HG02885 (cell line): ENCODE measurements at regions not wholly inside any gene's neighbourhood (a gene's known extent, or its start where the extent isn't known, plus 50 kb on each side); places are given as distances from the start of the nearest gene placed in this dataset.

ENCODE experiments used
- ATAC-seq: cut with Tn5 transposase; IDR thresholded peaks from one replicate; pipeline ENCODE4 v1.9.1; 2021; ENCODE audit warnings: mild to moderate bottlenecking; ENCODE audit not compliant: unreplicated experiment, poor library complexity

DNA sequence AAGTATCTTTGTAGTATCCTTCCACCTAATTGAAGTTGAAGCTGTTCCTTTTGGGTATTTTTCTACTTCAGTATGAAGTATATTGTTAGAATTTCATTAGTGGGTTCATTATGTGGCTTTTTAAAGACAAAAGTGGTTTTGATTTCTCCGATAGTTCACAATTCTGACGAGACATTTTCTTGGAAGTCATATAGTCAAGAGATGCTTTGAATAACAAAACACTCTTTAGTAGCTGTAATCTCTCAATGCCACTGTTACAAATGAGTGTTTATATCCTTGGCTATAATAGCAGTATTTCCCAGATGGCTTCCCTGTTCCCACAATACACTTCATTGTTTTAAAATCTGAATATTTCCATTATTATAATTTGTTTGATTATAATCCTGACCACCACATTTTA, 108.7 kb upstream of the F3 start:
- no peak for ATAC-seq

- ATAC-seq, result no peak
Measured at GRCh38 chr1:94648225-94649007, 106.9 kb upstream of the F3 start.

GRCh38 chr1:94646786-94647555, 105.4 kb upstream of the F3 start:
- no peak for ATAC-seq

DNA sequence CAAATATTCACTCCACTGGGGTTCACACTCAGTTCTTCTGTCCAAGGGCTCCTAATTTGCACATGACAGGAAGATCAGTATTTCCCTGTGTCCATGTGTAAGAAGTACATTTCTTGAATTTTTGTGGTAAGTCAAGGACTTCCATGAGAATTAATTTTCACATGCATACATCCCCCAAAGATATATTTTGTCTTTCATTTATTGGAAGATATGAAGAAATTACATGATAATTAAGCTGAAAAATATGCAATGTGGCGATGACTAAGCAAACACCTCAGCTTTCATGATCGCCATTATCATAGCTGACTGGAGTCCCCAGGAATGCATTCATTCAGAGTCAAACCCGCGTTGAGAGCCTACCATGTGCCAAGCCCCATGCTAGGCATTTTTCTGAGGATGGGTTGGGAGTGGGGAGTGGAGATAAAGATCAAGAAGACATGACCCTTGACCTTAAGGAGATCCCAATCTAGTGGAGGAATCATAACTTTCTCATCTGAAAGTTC, 104.6 kb upstream of the F3 start:
- no peak for ATAC-seq

- no peak for ATAC-seq
Measured at GRCh38 chr1:94644352-94644751, 102.8 kb upstream of the F3 start.

DNA sequence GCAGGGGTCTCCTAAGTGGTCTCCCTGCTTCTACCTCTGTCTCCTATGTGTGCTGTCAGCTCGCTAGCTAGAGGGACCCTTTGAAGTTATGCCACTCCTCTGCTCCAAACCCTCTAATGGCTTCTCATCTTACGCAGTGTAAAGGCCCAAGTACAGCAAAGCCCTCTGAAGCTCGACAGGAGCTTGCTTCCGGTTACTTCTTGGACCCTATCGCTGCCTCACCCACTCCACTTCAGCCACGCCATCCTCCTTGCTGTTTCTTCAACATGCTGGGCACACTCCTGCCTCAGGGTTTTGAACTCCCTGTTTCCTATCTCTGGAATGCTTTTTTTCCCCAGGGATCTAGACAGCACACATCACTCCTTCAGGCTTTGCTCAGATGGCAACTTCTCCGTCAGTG, 102.3 kb upstream of the F3 start:
- no peak for ATAC-seq

DNA sequence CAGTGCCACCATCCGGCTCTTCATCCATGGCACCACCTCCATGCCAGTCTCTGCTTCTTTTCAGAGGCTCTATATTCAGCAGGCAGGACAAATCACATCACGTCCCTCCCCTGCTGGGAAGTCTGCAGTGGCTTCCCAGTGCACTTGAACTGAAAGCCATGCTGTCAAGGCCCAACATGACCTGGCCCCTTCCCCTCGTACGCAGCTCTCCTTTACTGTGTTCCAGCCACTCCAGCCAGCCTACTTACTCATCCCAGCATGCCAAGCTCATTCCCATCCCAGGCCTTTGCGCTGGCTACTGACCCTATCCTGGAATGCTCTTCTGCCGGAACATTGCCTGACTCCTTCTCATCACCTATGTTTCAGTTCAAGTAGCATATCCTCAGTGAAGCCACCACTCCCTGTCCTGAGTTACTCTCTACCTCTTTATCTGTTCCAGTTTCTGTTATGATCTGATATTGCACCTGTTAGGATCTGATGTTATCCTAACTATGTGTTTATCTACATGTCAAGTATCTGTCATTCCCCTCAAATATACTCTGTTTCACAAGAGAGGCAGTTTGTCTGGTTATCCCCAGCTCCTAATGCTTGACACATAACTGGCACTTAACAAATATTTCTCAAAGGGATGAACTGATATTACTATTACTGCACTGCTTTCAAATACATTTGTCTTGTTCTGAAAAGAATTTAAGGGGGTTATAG, 101.2 kb upstream of the F3 start:
- no peak for ATAC-seq

GRCh38 chr1:94641990-94642389, 100.4 kb upstream of the F3 start:
- no peak for ATAC-seq

- ATAC-seq, result no peak
Measured at GRCh38 chr1:94640125-94640524, 98.6 kb upstream of the F3 start.

DNA sequence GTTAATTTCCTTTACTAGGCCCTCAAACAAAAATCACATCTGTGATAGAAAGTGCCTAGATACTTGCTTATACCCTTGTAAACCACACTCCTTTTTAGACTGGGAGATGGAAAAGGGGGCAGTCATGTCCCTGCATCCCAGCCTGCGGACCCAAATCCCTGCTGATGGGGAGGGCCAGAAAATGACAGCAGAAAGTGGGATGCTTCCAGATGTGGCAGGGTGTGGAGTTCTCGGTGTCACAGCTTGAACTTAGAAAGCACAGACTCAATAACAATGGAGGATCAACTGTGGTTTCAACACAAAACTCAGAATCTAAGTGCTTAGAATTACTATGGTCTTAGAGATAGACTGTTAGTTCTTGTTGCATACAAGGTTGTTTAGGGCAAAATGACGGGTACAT, 95.6 kb upstream of the F3 start:
- ATAC-seq, result no peak

DNA sequence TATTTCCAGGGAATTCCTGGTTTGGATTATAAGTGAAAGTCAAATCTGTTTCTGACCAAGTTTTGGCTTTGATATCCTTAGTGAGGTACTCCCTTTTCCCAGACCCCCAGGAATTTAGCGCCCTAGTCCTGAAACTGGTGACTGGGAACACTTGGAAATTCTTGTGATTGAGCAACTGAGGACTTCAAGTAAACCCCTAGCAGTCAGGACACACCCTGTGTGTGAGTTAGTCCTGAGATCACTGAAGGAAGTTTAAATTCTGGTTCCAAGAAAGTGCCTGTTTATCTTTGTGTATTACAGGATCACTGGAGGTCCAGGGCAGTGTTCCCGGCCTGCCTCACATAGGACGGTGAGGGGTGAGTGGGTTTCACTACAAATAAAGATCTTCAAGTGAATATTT, 95.1 kb upstream of the F3 start:
- ATAC-seq, result no peak

DNA sequence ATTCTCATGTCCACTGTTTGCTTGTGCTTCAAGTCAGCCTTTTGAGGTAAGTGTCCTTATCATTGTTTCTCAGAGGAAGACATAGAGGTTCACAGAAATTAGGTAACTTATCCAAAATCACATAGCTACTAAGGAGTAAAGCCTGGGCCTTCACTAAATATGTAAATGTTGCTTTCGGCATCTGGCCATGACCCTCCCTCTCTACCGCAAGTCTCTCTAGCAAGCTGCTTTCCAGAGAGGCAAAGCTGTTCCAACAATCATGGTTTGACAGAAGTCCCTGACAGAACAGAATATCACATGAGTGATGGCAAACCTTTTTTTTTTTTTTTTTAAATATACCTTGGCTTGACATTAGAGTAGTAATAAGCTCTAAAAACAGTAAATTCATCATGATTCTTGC, 94.5 kb upstream of the F3 start:
- no peak for ATAC-seq

DNA sequence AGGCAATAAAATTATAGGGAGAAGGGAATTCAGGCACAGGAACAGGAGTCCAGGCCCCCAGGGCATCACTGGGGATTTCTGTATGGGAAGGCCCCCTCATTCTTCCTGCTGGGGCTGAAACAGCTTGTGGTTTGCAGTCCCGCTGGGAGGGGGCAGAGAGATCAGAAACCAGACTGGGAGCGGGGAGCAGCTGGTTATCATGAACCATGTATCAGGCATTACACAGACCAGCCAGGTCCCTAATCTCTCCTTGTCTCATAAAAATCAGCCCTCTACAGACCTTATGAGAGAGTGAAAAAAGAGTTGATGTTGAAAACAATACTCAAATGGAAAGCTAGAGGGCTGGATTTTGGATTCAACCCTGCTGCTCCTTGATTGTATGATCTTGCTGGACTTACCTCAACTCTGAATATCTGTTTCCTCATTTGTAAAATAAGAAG, 93.4 kb upstream of the F3 start:
- ATAC-seq, result no peak

DNA sequence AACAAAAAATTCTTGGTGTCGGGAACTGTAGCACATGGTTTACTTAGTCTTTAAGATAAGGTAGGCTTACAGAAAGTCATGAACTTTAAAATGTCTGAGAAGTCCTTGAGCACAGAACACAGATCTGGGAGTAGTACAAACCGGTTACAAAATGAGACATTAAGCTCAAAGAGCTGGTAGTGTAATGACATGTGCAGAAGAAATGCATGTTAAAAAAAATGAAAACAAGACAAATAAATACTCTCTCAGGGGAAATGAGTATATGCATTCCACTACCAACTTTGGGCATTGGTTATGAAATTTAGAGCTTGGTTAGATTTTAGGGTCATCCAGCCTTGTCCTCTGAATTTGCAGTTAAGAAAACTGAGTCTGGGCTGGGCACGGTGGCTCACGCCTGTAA, 91.5 kb upstream of the F3 start:
- no peak for ATAC-seq

DNA sequence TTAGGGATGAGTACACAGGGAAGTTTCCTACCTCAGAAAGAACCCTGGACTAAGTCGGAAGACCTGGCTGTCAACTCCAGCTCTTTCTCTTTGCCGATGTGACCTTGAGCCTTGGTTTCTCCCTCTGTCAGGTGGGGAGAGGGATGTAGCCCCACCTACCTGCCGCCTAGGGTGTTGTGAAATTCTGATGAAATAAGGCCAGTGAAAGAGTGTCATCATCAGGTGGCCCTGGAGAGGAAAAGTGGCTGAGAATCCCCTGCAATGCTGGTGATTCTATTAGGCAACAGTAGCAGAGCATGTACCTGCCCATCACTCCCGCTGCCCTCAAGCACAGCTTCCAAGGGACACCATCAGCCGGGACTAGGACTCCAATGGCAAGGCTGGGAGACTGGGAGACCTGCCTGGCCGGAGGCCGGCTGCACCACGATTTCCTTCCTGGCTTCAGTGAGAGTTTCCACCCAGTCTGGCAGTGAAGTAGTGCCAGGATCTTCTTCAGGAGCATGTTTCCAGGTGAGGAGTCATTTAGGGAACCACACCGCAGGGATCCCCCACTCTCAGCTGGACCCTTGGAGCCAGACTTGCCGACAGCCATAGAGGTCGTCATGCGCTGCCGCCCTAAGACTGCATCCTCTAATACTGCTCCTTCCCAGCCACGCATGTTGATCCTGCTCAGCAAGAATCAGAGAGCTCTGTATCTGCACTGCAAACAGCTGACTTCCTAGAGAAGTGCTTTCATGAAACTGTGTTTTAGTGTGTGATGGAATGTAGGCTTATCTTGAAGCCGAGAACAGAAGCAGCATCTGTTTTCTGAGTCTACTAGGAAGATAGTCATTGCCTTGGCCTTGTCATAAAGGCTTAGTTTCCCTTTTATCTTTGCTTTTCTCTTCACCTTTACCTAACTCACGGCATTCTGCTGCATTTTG, 88.0 kb upstream of the F3 start:
- ATAC-seq, result no peak

DNA sequence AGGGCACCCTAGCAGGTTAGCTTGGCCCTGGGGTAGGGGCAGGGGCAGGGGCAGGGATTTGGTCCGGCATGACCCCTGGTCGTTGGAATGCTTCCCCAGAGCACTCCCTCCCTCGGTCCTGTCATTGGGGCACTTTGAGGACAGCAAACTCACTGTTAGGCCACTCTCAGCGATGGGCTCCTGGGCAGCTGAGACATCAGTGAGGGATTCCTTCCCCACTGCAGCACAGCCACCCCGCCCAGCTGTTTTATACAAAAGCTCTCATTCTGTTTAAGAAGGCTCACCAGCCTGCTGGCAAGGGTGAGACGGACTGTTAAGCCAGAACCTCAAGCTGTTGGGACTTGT, 86.9 kb upstream of the F3 start:
- ATAC-seq, result no peak

- no peak for ATAC-seq
Measured at GRCh38 chr1:94627771-94628498, 86.4 kb upstream of the F3 start.

GRCh38 chr1:94624203-94624602, 82.6 kb upstream of the F3 start:
- ATAC-seq, result no peak

DNA sequence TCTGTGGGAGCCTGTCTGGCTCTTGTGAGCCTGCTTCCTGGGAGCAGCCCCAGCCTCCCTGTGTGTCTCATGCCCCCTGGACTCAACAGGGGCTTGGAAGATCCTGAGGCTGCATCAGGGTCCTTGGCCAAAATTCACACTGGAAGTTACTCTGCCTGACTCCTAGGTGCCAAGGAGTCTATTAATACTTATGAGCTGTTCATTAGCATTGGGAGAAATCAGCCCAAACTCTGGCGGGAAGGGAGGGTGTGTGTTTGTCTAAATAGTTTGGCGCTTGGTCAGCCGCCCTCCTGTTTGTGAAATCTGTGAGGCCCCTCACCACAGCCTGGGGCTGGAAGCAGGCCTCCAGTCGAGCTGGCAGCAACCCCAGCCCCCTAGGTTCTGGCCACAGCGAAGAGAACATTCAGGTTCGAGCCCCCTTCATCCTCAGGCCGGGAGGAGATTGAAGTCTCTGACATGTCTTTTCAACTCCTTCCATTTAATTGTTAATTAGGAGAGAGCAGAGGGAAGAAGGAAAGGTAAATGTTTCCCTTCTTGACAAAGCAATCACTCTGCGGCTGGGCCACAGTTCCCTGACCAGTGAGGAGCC, 82.1 kb upstream of the F3 start:
- ATAC-seq, result no peak
